B cell (primary cell): ENCODE measurements at regions not wholly inside any gene's neighbourhood (a gene's known extent, or its start where the extent isn't known, plus 50 kb on each side); places are given as distances from the start of the nearest gene placed in this dataset.

Experiments used
- CTCF ChIP-seq: fragments of 200-600 bp; IDR thresholded peaks from one replicate; pipeline ENCODE4 v1.8.0; 2022; ENCODE audit warnings: antibody characterized with exemption, mild to moderate bottlenecking
- EZH2 ChIP-seq: IDR thresholded peaks from 2 replicates; pipeline ENCODE4 v1.6.1; 2012; ENCODE audit warnings: borderline replicate concordance, low read depth, mild to moderate bottlenecking, moderate library complexity, low read length; ENCODE audit not compliant: insufficient read depth, poor library complexity, severe bottlenecking

- TF ChIP-seq CTCF (no peak), EZH2 (no peak)
Observed at GRCh38 chr3:189395825-189396224, 224.1 kb downstream of the TPRG1 start.
